ENCODE measurements at regions not wholly inside any gene's neighbourhood (a gene's known extent, or its start where the extent isn't known, plus 50 kb on each side); places are given as distances from the start of the nearest gene placed in this dataset.

DNA sequence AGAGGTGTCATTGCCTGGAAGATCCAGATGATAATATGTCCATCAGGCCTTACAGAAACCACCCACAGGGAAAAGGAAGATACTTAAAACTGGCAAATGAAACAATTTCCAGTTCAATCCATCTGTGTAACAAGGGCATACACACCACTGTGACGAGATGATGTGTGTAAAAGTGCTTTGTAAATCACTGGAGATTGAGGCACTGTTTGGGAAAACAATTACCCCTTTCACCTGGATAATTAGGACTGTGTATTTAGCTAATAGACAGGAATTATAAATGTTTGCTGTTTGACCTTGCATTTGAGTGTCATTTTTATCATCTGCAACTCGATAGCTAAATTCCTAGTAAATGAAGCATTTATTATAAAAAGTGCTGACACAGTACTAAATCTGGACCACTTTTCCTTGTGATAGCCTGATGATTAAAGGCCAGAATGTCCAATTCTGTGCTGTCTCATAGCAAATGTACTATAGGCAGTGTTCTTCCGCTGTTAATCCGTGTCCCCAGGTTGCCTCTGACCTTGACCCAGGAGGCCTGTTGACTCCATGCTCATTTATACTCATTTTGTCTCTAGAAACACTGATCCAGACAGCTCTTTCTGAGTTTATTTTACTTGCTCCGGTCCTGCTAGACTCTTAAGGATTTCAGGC is 105.8 kb downstream of the LACC1 start:
- TF ChIP-seq CTCF (IDR thresholded peaks at IDR 0.05; ENCODE audit: low read depth, low read length): no peak
- in situ Hi-C loops (cut with HindIII; ENCODE audit: low sequenced_read_pairs): no loop called here
- H3K4me3 ChIP-seq (ENCODE audit: low read depth, low read length): no peak overlapping the region
- DNase-seq (ENCODE audit: low read depth, low spot score): no peak

GRCh38 chr13:43986421-43986981 is 106.8 kb downstream of the LACC1 start:
- in situ Hi-C loops (cut with HindIII; ENCODE audit: low sequenced_read_pairs): no loop called here
- no peak for TF ChIP-seq CTCF (IDR thresholded peaks at IDR 0.05; ENCODE audit: low read depth, low read length)
- DNase-seq (ENCODE audit: low read depth, low spot score): no peak
- no peak overlapping the region for H3K4me3 ChIP-seq (ENCODE audit: low read depth, low read length)

DNA sequence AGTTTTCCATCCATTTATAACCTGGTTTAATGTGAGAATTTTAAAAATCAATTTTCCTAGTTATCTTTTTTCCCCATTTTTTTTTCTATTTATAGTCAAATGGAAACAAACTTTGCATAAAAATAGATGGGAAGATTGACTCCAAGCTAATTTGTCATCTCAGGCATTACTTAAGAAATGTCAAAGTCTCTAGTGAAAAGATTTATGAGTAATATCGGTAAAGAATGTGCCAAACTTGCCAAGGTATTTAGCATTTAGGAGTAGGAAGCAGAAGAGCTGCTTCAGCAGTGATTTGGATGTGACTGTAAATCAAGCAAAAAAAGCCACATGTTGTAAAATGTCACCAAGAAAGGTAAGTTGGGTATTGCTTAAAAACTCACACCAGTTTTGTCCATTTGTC is 108.6 kb downstream of the LACC1 start:
- TF ChIP-seq CTCF (IDR thresholded peaks at IDR 0.05; ENCODE audit: low read depth, low read length): no peak
- H3K4me3 ChIP-seq (ENCODE audit: low read depth, low read length): no peak overlapping the region
- no peak for DNase-seq (ENCODE audit: low read depth, low spot score)
- in situ Hi-C loops (cut with HindIII; ENCODE audit: low sequenced_read_pairs): no loop called here

DNA sequence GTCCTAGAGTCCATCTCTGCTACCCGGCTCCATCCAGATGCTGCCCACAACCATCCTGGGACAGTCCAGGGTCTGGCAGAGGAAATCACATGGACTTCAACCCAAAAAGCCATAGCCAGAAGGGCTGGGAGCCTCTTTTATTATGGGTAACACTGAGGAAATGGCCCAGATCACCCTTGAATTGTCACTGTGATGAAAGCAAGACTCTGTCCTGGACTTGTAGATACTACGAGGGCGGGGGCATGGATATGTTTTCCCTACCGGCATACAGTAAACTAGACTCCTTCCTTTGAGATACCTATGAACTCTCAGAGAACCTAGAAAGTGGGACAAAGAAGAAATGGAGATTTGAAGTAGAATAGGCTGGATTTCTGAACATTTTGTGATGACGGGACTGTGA is 110.3 kb downstream of the LACC1 start:
- no peak for TF ChIP-seq CTCF (IDR thresholded peaks at IDR 0.05; ENCODE audit: low read depth, low read length)
- in situ Hi-C loops (cut with HindIII; ENCODE audit: low sequenced_read_pairs): no loop called here
- DNase-seq (ENCODE audit: low read depth, low spot score): no peak
- no peak overlapping the region for H3K4me3 ChIP-seq (ENCODE audit: low read depth, low read length)

DNA sequence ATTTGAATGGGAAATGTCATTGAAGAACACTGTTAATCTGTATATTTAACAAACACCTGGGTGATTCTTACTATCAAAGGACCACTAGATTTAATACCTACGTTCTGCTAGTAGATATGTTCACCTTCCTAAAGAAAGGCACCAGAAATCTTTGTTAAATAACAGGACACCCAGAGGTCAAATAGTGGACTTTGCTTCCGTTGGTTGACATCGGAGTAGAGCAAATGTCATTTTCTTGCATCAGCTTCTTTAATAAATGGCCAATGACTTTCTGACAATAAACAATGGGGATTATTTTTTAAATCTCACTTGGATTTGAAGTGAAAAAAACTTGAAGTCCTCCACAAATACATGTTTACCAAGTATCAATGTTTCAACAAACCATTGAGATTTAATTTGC is 111.1 kb downstream of the LACC1 start:
- DNase-seq (ENCODE audit: low read depth, low spot score): no peak
- TF ChIP-seq CTCF (IDR thresholded peaks at IDR 0.05; ENCODE audit: low read depth, low read length): no peak
- in situ Hi-C loops (cut with HindIII; ENCODE audit: low sequenced_read_pairs): no loop called here
- no peak overlapping the region for H3K4me3 ChIP-seq (ENCODE audit: low read depth, low read length)

GRCh38 chr13:43991773-43992201 is 112.1 kb downstream of the LACC1 start:
- in situ Hi-C loops (cut with HindIII; ENCODE audit: low sequenced_read_pairs): no loop called here
- H3K4me3 ChIP-seq (ENCODE audit: low read depth, low read length): no peak overlapping the region
- no peak for DNase-seq (ENCODE audit: low read depth, low spot score)
- TF ChIP-seq CTCF (IDR thresholded peaks at IDR 0.05; ENCODE audit: low read depth, low read length): no peak

Measured in astrocyte of the spinal cord (primary cell).